GM19239 (cell line): ENCODE measurements at regions not wholly inside any gene's neighbourhood (a gene's known extent, or its start where the extent isn't known, plus 50 kb on each side); places are given as distances from the start of the nearest gene placed in this dataset.

Source experiments
- DNase-seq: peaks from one replicate; pipeline ENCODE4 v3.0.0; 2011; ENCODE audit warnings: low spot score; ENCODE audit not compliant: insufficient read length
- FAIRE-seq: peaks from 2 replicates; lab custom pipeline; 2011; peaks lifted over from hg19 to GRCh38; lab: Jason Lieb, UNC

- DNase-seq: no peak
- no peak for FAIRE-seq
These were observed 74.5 kb downstream of the TET3 start for GRCh38 chr2:74059137-74059775.

- DNase-seq (no peak), FAIRE-seq (no peak)
These were observed 78.8 kb downstream of the TET3 start for GRCh38 chr2:74063486-74063885.

DNA sequence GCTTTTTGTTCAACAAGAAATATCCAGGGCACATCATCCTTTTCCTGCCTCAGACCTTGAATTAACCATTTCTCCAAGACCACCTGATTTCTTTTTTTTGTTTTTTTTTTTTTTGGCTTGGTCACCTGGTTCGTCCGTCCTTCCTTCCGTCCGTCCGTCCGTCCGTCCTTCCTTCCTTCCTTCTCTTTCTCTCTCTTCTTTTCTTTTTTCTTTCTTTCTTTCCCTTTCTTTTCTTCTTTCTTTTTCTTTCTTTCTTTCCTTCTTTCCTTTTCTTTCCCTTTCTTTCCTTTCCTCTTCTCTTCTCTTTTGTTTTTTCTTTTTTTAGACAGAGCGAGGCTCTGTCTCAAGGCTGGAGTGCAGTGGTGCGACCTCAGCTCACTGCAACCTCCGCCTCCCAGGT lies 80.7 kb downstream of the TET3 start:
- DNase-seq: no peak
- FAIRE-seq: no peak

GRCh38 chr2:74066491-74067203 lies 81.1 kb downstream of the BOLA3 start:
- DNase-seq (no peak), FAIRE-seq (no peak)

DNA sequence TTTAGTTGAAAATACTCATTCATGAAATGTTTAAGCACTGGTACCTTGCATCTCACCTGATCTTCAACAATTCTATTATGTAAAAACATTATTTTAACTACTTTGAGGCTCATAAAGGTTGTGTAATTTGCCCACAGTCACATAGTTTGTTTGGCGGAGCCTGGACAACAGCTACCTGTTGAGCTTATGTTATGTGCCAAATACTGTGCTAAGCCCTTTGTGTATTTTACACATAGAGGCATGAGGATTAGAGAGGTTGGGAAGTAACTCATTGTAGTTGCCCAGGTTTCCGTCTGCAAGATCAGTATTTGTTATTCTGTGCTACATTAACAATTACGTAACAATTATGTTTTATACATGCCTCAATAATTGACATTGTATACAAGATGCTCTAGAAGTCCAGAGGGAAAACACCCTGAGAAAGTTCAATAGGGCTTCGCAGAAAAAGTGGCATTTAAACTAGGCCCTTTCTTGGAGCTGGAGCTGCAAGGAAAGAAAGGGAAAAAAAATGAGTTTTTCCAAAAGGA lies 80.4 kb downstream of the BOLA3 start:
- DNase-seq (no peak), FAIRE-seq (no peak)

DNA sequence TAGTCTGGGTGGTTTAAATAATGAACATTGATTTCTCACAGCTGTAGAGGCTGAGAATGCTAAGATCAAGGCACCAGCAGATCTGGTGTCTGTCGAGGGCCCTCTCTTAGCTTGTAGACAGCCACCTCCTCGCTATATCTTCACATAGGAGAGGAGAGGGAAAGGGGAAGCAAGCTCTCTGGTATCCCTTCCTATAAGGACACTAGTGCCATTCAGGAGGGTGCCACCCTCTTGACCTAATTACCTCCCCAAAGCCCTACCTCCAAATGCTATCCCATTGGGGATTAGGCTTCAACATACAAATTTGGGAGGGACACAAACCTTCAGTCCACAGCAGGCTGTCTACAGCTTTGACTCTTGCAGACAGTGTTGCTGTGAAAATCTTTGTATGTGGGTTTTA lies 76.7 kb downstream of the BOLA3 start:
- no peak for DNase-seq
- FAIRE-seq: no peak

DNA sequence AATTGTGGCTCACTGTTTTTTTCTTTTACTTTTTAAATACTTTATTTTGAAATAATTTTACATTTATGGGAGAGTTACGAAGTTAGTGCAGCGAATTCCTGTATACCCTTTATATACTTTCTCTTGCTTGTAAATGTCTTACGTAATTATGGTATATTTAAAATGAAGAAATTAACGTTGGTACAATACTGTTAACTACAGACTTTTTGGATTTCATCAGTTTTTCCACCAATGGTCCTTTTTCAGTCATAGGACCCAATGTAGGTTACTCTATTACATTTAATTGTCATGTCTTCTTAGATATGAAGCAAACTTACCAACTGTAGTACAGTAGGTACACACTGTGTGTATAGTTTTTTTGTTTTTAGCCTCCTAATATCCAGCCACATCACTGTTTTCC lies 76.3 kb downstream of the BOLA3 start:
- FAIRE-seq (no peak), DNase-seq (no peak)

DNA sequence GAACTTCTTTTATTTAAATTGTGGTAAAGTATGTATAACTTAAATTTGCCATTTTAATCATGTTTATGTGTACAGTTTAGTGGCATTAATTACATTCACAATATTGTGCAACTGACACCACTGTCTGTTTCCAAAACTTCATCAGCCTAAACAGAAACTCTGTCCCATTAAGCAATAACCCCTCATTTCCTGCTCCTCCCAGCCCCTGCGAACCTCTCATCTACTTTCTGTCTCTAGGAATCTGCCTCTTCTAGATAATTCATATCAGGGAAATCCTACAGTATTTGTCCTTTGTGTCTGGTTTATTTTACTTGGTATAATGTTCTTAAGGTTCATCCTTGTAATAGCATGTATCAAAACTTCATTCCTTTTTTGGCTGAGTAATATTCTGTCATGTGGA lies 75.1 kb downstream of the BOLA3 start:
- DNase-seq (no peak), FAIRE-seq (no peak)

DNA sequence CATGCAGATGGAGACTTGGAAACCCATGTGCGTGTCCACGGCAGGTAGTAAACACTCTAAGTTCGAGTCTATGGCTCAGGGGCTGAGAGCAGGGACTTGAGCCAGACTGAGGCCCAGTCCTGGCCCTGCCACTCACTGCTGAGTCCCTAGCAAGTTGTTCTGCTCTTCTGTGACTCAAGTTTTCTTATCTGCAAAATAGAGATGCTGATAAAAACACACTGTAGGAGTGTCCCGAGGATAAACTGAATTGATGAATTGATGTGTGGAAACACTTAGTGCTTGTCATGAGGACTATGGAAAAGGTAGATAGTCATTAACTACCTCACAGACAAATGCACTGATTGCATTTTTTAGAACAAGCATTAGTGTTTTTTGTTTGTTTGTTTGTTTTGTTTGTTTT lies 73.2 kb downstream of the BOLA3 start:
- DNase-seq (no peak), FAIRE-seq (no peak)

GRCh38 chr2:74076074-74076470 lies 71.6 kb downstream of the BOLA3 start:
- FAIRE-seq: no peak

DNA sequence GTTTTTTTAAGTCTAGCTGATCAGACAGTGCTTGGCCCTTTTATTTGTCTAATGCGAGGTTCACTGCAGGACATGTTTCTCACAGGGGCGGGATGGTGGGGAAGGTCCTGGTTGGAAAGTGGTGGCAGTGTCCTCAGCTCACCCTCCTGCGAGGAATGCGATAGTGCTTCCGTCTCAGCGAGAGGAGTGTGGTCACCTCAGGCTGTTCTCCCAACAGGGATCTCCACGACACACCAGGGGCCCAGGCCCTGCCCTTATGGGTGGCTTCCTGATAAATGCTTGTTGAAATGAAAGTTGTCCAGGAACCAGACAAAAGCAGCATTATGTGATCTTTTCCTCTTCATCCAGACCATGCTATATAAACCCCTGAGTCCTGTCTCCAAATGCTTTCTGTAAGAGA lies 70.1 kb downstream of the BOLA3 start:
- DNase-seq: no peak
- no peak for FAIRE-seq

More at GRCh38 chr2:74076074-74076470, 71.6 kb downstream of the BOLA3 start:
- no peak for DNase-seq

DNA sequence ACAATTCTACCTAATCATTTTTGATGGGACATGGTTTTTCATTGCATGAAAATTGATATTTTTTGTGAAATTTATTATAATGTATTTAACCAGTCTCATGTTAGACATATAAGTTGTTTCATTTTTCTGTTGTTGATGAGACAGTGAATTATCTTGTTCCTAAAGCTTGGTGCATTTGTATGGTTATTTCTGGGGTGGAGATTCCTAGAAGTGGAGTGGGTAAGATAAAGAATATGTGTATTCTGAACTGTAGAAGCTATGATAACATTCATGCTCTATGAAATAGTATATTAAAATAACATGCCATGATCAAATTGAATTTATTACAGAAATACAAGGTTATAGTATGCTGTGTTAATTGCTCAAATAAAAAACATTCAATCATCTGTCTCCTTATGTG lies 69.2 kb downstream of the BOLA3 start:
- FAIRE-seq (no peak), DNase-seq (no peak)

- FAIRE-seq (peak; percentile 66), DNase-seq (peak; percentile 60)
These were observed 68.0 kb downstream of the BOLA3 start for GRCh38 chr2:74079522-74080341.

DNA sequence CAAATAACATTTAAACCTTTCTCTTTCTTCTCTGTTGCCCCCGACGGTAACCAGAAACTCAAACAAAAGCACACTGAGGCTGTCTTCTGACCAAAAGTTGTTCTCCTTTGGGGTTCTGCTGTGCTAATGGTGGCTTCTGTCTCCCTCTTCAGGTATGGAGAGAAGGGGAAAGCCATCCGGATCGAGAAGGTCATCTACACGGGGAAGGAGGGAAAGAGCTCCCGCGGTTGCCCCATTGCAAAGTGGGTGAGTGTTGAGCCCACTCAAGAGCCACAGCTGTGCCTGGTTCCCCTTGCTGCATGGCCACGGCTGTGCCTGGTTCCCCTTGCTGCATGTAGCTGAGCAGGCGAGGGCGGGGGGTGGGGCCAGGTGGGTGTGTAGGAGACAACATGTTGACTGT lies 67.4 kb downstream of the BOLA3 start:
- DNase-seq: no peak

DNA sequence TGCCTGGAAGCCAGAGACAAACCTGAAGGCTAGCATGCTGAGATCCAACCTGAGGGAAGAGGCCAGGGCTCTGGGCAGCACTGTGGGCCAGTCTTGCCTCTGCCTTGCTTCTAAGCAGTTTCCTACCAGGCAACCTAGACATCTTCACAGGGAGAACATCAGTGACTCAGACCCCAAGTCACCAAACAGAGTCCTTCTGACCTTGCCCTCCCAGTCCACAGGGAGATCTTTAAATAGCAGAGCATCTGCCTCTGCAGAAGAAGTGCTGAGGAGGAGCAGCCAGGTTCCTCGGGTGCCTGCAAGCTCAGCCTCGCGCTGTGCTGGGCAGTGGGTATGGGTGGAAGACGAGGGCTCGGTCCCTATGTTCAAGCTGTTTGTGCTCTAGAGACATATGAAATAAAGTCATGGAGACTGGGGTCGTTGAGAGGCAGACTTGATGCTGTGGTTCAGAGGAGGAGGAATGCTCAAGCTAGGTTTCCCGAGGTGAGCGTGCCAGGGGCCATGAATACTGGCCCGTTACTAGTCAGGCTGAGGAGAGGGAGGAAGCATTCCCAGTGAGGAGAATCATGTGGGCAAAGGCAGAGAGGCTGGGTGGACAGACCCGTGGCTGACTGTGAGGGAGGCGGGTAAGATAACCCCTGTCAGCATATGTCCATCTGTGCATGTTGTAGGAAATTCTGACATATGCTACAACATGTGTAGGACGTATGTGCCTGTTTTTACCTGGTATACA lies 66.5 kb downstream of the BOLA3 start:
- no peak for DNase-seq
- no peak for FAIRE-seq

More for the DNA sequence above, 67.4 kb downstream of the BOLA3 start:
- no peak for FAIRE-seq

GRCh38 chr2:74081763-74082110 lies 66.0 kb downstream of the BOLA3 start:
- FAIRE-seq: no peak

DNA sequence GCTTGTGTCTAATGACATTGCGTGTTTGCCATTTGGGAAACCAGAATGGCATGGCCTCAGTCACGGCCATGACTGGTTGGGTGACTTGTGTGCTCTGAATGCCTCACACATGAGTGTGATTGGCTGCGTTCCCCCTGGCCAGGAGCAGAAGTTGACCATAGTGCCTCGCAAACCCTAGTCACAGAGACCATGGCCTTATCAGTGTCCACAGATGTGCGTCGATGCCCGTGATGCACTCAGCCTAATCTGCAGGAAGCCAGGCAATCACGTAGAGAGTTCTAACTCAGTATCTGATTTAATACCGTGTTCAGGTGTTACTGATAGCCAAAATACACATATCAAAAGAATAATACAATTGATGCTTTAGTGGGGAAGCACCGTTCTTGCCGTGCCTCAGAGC lies 64.0 kb downstream of the BOLA3 start:
- no peak for FAIRE-seq
- no peak for DNase-seq

More at GRCh38 chr2:74081763-74082110, 66.0 kb downstream of the BOLA3 start:
- DNase-seq: no peak
